Suprapubic skin (tissue), 4 donors: ENCODE measurements at regions not wholly inside any gene's neighbourhood (a gene's known extent, or its start where the extent isn't known, plus 50 kb on each side); places are given as distances from the start of the nearest gene placed in this dataset.

ENCODE experiments used
- DNase-seq, 2 donors: peaks; one replicate each; pipeline ENCODE4 v3.0.0-alpha.2; 2019; ENCODE audit warnings: low spot score in 2 of 2
- H3K27ac ChIP-seq: fragments of 200-600 bp; sonication (generic); one replicate; pipeline ENCODE4 v1.5.1; 2019
- H3K27me3 ChIP-seq: fragments of 200-600 bp; sonication (generic); one replicate; pipeline ENCODE4 v1.5.1; 2019
- H3K36me3 ChIP-seq: fragments of 200-600 bp; sonication (generic); one replicate; pipeline ENCODE4 v1.5.1; 2019
- H3K4me1 ChIP-seq: fragments of 200-600 bp; sonication (generic); one replicate; pipeline ENCODE4 v1.5.1; 2019
- H3K4me3 ChIP-seq: fragments of 200-600 bp; sonication (generic); one replicate; pipeline ENCODE4 v1.5.1; 2019; ENCODE audit warnings: mild to moderate bottlenecking
- H3K9me3 ChIP-seq: fragments of 200-600 bp; sonication (generic); one replicate; pipeline ENCODE4 v1.5.1; 2019
- CTCF ChIP-seq, 2 donors: fragments of 200-600 bp in 1 of 2; fragments of 450-650 bp in 1 of 2; sonication (generic) in 1 of 2; IDR thresholded peaks; one replicate each; pipeline ENCODE4 v1.5.1; 2016 to 2019; ENCODE audit warnings: antibody characterized with exemption in 2 of 2, mild to moderate bottlenecking in 1 of 2, moderate library complexity in 1 of 2
- EP300 ChIP-seq: sonication (generic); formaldehyde crosslinking; IDR thresholded peaks from one replicate; pipeline ENCODE4 v1.6.1; 2017; ENCODE audit warnings: antibody characterized with exemption
- POLR2A ChIP-seq, 2 donors: fragments of 450-650 bp; IDR thresholded peaks; one replicate each; pipeline ENCODE4 v1.6.1; 2017; ENCODE audit warnings: antibody characterized with exemption in 2 of 2, mild to moderate bottlenecking in 2 of 2, moderate library complexity in 2 of 2
- POLR2AphosphoS5 ChIP-seq, 3 donors: sonication (generic); formaldehyde crosslinking; IDR thresholded peaks; one replicate each; pipeline ENCODE4 v1.6.1; 2017; ENCODE audit warnings: antibody characterized with exemption in 3 of 3
- WGBS: methylation state at CpG from one replicate; pipeline ENCODE4 v1.1.5; 2018; 5-methylcytosine and 5-hydroxymethylcytosine counted together

GRCh38 chr2:200171731-200172482, 134.6 kb upstream of the SPATS2L start:
- WGBS = 93% methylated on average over 3 of the region's 4 CpGs
- TF ChIP-seq POLR2A (IDR thresholded peaks at IDR 0.05) (no peak), EP300 (no peak), POLR2AphosphoS5 (IDR thresholded peaks at IDR 0.05) (no peak), CTCF (IDR thresholded peaks at IDR 0.05) (no peak)
- DNase-seq = no peak

GRCh38 chr2:200172521-200172920, 134.0 kb upstream of the SPATS2L start:
- 96% methylated on average over 1 of the region's 1 CpG for WGBS

More at GRCh38 chr2:200171731-200172482, 134.6 kb upstream of the SPATS2L start:
- Histone ChIP-seq H3K4me1 (no peaks in the 10 kb centered on the region), H3K27ac (no peak overlapping the region), H3K9me3 (no peaks in the 10 kb centered on the region), H3K27me3 (no peaks in the 10 kb centered on the region), H3K36me3 (no peaks in the 10 kb centered on the region), H3K4me3 (no peak overlapping the region)

DNA sequence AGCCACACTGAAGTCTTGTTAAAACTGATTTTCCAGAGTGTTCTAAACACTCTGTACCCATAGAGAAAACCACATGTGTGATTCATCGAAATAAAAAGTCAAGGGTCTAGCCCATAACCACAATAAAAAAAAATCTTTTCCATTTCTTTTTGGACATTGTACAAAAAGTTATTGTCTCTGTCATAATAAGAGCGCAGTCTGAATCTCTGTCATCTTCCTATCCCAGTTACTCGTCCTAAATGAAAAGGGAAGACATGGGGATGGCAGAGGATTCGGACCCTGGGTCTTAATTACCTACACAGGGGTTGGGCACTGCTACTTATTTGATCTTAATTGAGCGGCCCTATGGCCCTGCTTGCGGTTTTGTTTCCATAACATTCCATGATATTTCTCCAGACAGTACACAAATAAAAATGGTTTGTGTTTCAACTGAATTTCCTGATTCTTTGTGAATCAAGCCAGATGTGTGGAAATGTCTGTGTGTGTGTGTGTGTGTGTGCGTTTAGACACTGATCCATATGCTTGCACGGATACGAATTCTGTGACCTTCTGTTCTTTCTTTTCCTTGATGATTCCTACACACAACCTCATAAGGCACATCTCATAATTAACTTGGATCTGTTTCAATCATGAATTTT, 133.4 kb upstream of the SPATS2L start:
- H3K27me3 ChIP-seq = no peaks in the 10 kb centered on the region
- H3K4me1 ChIP-seq = no peaks in the 10 kb centered on the region
- DNase-seq = no peak
- H3K9me3 ChIP-seq = no peaks in the 10 kb centered on the region
- H3K4me3 ChIP-seq = no peak overlapping the region
- TF ChIP-seq POLR2A (IDR thresholded peaks at IDR 0.05) = no peak
- TF ChIP-seq POLR2AphosphoS5 (IDR thresholded peaks at IDR 0.05) = no peak
- no peak for TF ChIP-seq EP300
- no peak for TF ChIP-seq CTCF (IDR thresholded peaks at IDR 0.05)
- H3K36me3 ChIP-seq = no peaks in the 10 kb centered on the region
- 62% methylated on average over 9 of the region's 9 CpGs for WGBS
- H3K27ac ChIP-seq = no peak overlapping the region

More at GRCh38 chr2:200172521-200172920, 134.0 kb upstream of the SPATS2L start:
- no peak for DNase-seq
- no peak overlapping the region for H3K27ac ChIP-seq
- H3K4me1 ChIP-seq = no peaks in the 10 kb centered on the region
- no peak for TF ChIP-seq EP300
- no peak for TF ChIP-seq CTCF (IDR thresholded peaks at IDR 0.05)
- TF ChIP-seq POLR2A (IDR thresholded peaks at IDR 0.05) = no peak
- no peak for TF ChIP-seq POLR2AphosphoS5 (IDR thresholded peaks at IDR 0.05)
- H3K27me3 ChIP-seq = no peaks in the 10 kb centered on the region
- no peak overlapping the region for H3K4me3 ChIP-seq
- no peaks in the 10 kb centered on the region for H3K9me3 ChIP-seq
- no peaks in the 10 kb centered on the region for H3K36me3 ChIP-seq

DNA sequence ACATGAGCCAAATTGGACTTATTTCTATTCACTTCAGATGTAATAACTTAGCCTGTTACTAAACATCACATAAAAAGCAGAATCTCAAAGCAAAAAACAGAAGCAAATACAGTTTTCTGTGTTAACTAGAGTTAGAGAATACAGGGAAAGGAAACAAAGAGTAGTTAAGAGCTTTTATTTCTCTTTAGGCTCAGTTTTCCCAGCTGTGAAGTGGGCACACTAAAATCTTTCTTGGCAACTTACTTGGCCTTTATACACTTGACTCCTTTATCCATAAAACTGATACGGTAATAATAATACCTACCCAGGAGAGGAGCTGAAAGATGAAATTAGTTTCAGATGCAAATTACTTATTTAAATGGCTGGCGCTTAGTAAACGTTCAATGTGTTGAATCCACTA, 132.8 kb upstream of the SPATS2L start:
- DNase-seq = no peak
- no peak overlapping the region for H3K27ac ChIP-seq
- H3K4me3 ChIP-seq = no peak overlapping the region
- no peaks in the 10 kb centered on the region for H3K27me3 ChIP-seq
- H3K4me1 ChIP-seq = no peaks in the 10 kb centered on the region
- no peaks in the 10 kb centered on the region for H3K36me3 ChIP-seq
- 80% methylated on average over 3 of the region's 3 CpGs for WGBS
- no peaks in the 10 kb centered on the region for H3K9me3 ChIP-seq
- no peak for TF ChIP-seq POLR2AphosphoS5 (IDR thresholded peaks at IDR 0.05)

DNA sequence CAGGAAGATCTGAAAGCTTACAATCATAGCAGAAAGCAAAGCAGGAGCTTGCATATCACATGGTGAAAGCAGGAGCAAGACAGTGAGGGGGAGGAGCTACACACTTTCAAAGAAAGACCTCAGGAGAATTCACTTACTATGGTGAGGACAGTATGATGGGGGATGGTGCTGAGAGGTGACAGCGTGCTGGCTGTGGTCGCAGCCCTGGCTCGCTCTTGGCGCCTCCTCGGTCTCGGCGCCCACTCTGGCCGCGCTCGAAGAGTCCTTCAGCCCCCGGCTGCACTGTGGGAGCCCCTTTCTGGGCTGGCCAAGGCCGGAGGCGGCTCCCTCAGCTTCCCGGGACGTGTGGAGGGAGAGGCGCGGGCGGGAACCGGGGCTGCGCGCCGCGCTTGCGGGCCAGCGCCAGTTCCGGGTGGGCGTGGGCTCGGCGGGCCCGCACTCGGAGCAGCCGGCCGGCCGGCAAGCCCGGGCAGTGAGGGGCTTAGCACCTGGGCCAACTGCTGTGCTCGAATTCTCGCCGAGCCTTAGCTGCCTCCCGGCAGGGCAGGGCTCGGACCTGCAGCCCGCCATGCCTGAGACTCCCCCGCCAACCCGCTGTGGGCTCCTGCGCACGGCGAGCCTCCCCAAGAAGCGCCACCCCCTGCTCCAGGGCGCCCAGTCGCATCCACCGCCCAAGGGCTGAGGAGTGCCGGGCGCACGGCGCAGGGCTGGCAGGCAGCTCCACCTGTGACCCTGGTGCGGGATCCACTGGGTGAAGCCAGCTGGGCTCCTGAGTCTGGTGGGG, 131.9 kb upstream of the SPATS2L start:
- no peaks in the 10 kb centered on the region for H3K36me3 ChIP-seq
- no peaks in the 10 kb centered on the region for H3K27me3 ChIP-seq
- H3K27ac ChIP-seq = no peak overlapping the region
- DNase-seq = no peak
- H3K4me1 ChIP-seq = no peaks in the 10 kb centered on the region
- TF ChIP-seq POLR2AphosphoS5 (IDR thresholded peaks at IDR 0.05) = no peak
- no peak for TF ChIP-seq EP300
- TF ChIP-seq POLR2A (IDR thresholded peaks at IDR 0.05) = no peak
- TF ChIP-seq CTCF (IDR thresholded peaks at IDR 0.05) = no peak
- WGBS = 96% methylated on average over 25 of the region's 55 CpGs
- H3K4me3 ChIP-seq = no peak overlapping the region
- H3K9me3 ChIP-seq = no peaks in the 10 kb centered on the region
